Hypothalamus (tissue), 51 donors: ENCODE measurements at regions not wholly inside any gene's neighbourhood (a gene's known extent, or its start where the extent isn't known, plus 50 kb on each side); places are given as distances from the start of the nearest gene placed in this dataset.
"Not testable (repeated sequence)": the region's sequence is repeated elsewhere in the genome, so short reads cannot be mapped to it uniquely, and the experiment has no call there.

Source experiments
- DNase-seq, 51 donors: peaks; one replicate each; lab custom pipeline; 2025; lab: John Stamatoyannopoulos, UW

GRCh38 chr2:142670362-142670761, 207.1 kb upstream of the KYNU start:
- DNase-seq: no peak

DNA sequence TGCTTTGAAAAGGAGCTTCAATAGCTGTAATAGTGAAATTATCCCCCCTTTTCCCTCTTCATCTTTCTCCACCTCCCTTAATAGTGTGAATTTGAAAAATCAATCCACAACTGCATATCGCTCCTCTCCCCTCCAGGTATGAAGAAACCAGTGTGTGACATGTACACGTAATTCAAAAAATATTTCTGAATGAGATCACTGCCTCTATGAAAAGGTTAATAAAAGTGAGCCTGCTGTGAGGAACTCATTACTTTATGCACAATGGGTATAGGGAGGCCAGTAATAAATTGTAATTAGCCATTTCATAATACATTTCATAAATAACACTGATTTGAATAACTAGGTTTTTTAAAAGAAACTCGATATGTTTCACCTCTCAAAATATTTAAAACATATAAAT, 209.0 kb upstream of the KYNU start:
- DNase-seq: no peak

GRCh38 chr2:142665241-142665640, 212.2 kb upstream of the KYNU start:
- no peak for DNase-seq

- DNase-seq: no peak
Measured at GRCh38 chr2:142650601-142651000, 226.9 kb upstream of the KYNU start.

GRCh38 chr2:142649581-142649980, 227.9 kb upstream of the KYNU start:
- no peak for DNase-seq

DNA sequence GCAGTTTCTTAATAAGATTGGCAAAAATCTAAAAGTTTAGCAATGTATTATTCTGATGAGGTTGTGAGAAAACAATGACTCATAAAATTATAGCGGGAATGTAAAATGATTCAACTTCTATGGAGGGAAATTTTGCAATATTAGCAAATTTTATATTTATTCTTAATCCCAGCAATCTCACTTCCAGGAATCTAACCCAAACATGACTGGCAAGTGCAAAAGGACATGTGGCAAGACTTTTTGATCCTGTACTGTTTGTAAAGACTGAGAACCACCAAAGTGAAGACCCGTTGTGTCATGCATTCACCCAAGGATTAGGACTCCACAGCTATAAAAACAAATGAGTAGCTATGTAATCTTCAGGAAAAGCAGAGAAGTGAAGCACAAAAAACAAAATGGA, 234.8 kb upstream of the KYNU start:
- no peak for DNase-seq

GRCh38 chr2:142629193-142629592, 248.3 kb upstream of the KYNU start:
- no peak for DNase-seq

GRCh38 chr2:142621287-142621686, 256.2 kb upstream of the KYNU start:
- no peak for DNase-seq

DNA sequence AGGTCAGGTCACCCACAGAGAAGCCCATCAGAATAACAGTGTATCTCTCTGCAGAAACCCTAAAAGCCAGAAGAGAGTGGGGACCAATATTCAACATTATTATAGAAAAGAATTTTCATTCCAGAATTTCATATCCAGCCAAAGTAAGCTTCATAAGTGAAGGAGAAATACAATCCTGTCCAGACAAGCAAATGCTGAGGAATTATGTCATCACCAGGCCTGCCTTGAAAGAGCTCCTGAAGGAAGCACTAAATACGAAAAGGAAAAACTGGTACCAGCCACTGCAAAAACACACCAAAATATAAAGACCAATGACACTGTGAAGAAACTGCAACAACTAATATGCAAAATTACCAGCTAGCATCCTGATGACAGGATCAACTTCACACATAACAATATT, 260.0 kb upstream of the KYNU start:
- DNase-seq: no peak

DNA sequence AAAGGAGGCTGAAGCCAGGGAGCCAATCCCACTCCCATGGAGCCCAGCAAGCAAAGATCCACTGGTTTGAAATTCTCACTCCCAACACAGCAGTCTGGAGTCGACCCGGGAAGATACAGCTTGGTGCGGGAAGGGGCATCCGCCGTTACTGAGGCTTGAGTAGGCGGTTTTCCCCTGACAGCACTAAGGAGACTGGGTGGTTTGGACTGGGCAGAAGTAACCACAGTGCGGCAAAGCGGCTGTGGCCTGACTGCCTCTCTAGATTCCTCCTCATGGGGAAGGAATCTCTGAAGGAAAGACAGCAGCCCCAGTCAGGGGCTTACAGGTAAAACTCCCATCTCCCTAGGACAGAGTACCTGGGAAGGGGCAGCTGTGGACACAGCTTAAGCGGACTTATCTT, 261.6 kb upstream of the KYNU start:
- DNase-seq: no peak

DNA sequence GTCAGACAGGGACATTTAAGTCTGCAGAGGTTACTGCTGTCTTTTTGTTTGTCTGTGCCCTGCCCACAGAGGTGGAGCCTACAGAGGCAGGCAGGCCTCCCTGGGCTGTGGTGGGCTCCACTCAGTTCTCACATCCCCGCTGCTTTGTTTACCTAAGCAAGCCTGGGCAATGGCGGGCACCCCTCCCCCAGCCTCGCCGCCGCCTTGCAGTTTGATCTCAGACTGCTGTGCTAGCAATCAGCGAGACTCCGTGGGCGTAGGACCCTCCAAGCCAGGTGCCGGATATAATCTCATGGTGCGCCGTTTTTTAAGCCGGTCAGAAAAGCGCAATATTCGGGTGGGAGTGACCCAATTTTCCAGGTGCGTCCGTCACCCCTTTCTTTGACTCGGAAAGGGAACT, 264.3 kb upstream of the KYNU start:
- DNase-seq: not testable (repeated sequence)

DNA sequence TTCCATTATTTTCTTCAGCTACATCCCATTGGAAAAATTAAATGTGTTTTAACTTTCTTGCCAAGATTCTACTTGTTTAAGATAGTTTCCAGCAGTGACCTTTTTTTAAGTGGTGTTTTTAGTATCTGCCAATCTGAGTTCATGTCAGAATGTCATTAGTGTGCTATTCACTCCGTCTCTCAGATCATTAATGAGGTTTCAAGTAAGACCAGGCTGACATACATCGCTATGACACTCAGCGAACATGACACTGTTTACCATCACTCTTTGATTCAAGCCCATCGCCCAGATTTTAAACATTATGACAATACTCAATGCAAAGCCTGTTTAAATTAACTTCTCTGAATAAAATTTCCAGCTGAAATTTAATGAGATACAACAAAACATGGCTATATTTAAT, 272.0 kb upstream of the KYNU start:
- no peak for DNase-seq

DNA sequence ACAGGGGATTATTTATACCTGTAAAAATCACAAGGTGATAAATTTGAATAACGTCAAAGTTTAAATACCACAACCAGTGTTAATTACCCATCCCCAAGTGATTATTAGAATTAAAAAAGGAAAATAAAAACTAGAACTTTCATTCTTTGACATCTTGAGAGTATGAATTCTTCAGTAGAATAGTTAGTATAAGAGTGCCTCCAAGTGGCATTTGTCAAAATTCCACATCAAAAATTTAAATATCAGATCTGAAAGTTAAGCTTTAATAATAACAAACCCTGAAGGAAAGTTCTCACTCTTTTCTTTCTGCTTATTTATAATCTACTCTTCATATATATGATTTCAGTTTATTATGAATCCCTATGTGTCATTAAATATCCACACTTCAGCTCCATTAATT, 273.7 kb upstream of the KYNU start:
- no peak for DNase-seq

GRCh38 chr2:142602418-142602989, 275.0 kb upstream of the KYNU start:
- no peak for DNase-seq

GRCh38 chr2:142601794-142602193, 275.7 kb upstream of the KYNU start:
- no peak for DNase-seq

- DNase-seq: no peak
Measured at GRCh38 chr2:142599504-142599903, 278.0 kb upstream of the KYNU start.

- no peak for DNase-seq
Measured at GRCh38 chr2:142598846-142599245, 278.6 kb upstream of the KYNU start.

DNA sequence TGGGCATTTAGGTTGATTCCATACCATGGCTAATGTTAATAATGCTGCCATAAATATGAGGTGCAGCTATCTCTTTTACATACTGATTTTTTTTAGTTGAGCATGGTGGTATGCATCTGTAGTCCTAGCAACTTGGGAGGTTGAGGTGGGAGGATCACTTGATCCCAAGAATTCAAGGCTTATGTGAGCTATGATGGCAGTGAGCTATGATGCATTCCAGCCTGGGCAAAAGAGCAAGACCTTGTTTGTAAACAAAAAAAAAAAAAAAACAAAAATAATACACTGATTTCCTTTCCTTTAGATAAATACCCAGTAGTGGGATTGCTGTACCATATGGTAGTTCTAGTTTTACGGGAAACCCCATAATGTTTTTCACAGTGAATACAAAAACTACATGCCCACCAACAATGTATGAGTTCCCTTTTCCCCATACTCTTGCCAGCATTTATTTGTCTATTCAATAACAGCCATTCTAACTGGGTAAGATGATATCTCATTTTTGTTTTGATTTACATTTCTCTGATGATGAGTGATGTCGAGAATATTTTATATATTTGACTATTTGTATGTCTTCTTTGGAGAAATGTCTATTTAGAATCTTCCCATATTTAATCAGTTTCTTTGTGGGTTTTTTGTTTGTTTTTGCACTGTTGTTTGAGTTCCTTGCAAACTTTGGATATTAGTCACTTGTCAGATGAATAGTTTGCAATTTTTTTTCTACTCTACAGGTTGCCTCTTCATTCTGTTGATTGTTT, 281.0 kb upstream of the KYNU start:
- no peak for DNase-seq

DNA sequence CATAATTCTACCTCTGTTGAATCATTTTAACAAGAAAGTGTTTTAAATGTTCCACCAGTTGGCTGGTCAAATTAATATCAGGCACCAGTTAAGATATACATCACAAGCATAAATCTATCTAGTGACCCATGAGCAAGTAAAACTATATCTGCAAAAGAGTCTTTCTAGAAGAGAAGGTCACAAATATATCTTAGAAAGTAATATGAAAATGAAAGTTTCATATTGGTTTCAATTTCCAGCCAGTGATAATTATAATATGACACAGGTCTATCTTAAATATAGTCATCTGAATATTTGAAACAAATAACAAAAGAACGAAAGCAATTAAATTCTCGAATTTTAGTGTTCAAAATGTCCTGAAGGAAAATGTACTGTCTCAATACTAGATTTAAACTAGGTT, 282.5 kb upstream of the KYNU start:
- no peak for DNase-seq

GRCh38 chr2:142592171-142592570, 285.3 kb upstream of the KYNU start:
- DNase-seq: no peak

- DNase-seq: no peak
Measured at GRCh38 chr2:142591420-142591819, 286.0 kb upstream of the KYNU start.

DNA sequence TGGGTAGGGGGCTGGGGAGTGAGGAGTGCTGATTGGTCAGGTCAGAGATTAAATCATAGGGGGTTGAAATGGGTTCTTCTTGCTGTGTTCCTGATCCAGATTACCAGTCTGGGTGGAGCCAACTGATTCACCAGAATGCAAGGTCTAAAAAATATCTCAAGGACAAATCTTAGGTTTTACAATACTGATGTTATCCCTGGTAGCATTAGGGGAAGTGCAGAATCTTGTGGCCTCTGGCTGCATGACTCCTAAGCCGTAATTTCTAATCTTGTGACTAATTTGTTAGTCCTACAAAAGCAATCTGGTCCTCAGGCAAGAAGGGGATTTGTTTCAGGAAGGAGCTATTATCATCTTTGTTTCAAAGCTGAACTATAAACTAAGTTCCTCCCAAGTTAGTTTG, 289.2 kb upstream of the KYNU start:
- DNase-seq: no peak
